ENCODE measurements at regions not wholly inside any gene's neighbourhood (a gene's known extent, or its start where the extent isn't known, plus 50 kb on each side); places are given as distances from the start of the nearest gene placed in this dataset.

GRCh38 chr1:234549447-234550021 lies 60.4 kb downstream of the IRF2BP2 start:
- TF ChIP-seq REST (IDR thresholded peaks at IDR 0.05; ENCODE audit: insufficient read depth in 1 of 2, low read depth in 2 of 2, low read length in 2 of 2) = no peak
- TF ChIP-seq FOXP2 (optimal IDR thresholded peaks at IDR 0.05; ENCODE audit: borderline replicate concordance, extremely low read depth, extremely low read length, insufficient read depth) = no peak
- no peak for TF ChIP-seq SIN3A (IDR thresholded peaks at IDR 0.05; ENCODE audit: borderline replicate concordance, insufficient read depth, low read length)
- no peak for TF ChIP-seq POLR2AphosphoS5 (IDR thresholded peaks at IDR 0.05; ENCODE audit: low read depth, low read length)
- no peak for TF ChIP-seq TAF1 (IDR thresholded peaks at IDR 0.05; ENCODE audit: borderline replicate concordance, insufficient read depth, low read length)

GRCh38 chr1:234546890-234547788 lies 62.8 kb downstream of the IRF2BP2 start:
- TF ChIP-seq SIN3A (IDR thresholded peaks at IDR 0.05; ENCODE audit: borderline replicate concordance, insufficient read depth, low read length) (no peak), FOXP2 (optimal IDR thresholded peaks at IDR 0.05; ENCODE audit: borderline replicate concordance, extremely low read depth, extremely low read length, insufficient read depth) (no peak)

- TF ChIP-seq POLR2AphosphoS5 (IDR thresholded peaks at IDR 0.05; ENCODE audit: low read depth, low read length) (no peak), SIN3A (IDR thresholded peaks at IDR 0.05; ENCODE audit: borderline replicate concordance, insufficient read depth, low read length) (no peak), FOXP2 (optimal IDR thresholded peaks at IDR 0.05; ENCODE audit: borderline replicate concordance, extremely low read depth, extremely low read length, insufficient read depth) (no peak), TAF1 (IDR thresholded peaks at IDR 0.05; ENCODE audit: borderline replicate concordance, insufficient read depth, low read length) (no peak), REST (IDR thresholded peaks at IDR 0.05; ENCODE audit: insufficient read depth in 1 of 2, low read depth in 2 of 2, low read length in 2 of 2) (no peak)
These were observed 63.6 kb downstream of the IRF2BP2 start for GRCh38 chr1:234546387-234546704.

- no peak for TF ChIP-seq POLR2AphosphoS5 (IDR thresholded peaks at IDR 0.05; ENCODE audit: low read depth, low read length)
- TF ChIP-seq FOXP2 (optimal IDR thresholded peaks at IDR 0.05; ENCODE audit: borderline replicate concordance, extremely low read depth, extremely low read length, insufficient read depth) = no peak
- TF ChIP-seq TAF1 (IDR thresholded peaks at IDR 0.05; ENCODE audit: borderline replicate concordance, insufficient read depth, low read length) = no peak
- no peak for TF ChIP-seq SIN3A (IDR thresholded peaks at IDR 0.05; ENCODE audit: borderline replicate concordance, insufficient read depth, low read length)
- no peak for TF ChIP-seq REST (IDR thresholded peaks at IDR 0.05; ENCODE audit: insufficient read depth in 1 of 2, low read depth in 2 of 2, low read length in 2 of 2)
These were observed 64.2 kb downstream of the IRF2BP2 start for GRCh38 chr1:234545517-234546386.

- TF ChIP-seq FOXP2 (optimal IDR thresholded peaks at IDR 0.05; ENCODE audit: borderline replicate concordance, extremely low read depth, extremely low read length, insufficient read depth) = peak; percentile 86
- TF ChIP-seq SIN3A (IDR thresholded peaks at IDR 0.05; ENCODE audit: borderline replicate concordance, insufficient read depth, low read length) = no peak
- no peak for TF ChIP-seq REST (IDR thresholded peaks at IDR 0.05; ENCODE audit: insufficient read depth in 1 of 2, low read depth in 2 of 2, low read length in 2 of 2)
- TF ChIP-seq POLR2AphosphoS5 (IDR thresholded peaks at IDR 0.05; ENCODE audit: low read depth, low read length) = no peak
- TF ChIP-seq TAF1 (IDR thresholded peaks at IDR 0.05; ENCODE audit: borderline replicate concordance, insufficient read depth, low read length) = no peak
These were observed 65.2 kb upstream of the TARBP1 start for GRCh38 chr1:234544087-234544579.

Measured in PFSK-1 (cell line).